HCT116 (cell line): ENCODE measurements at regions not wholly inside any gene's neighbourhood (a gene's known extent, or its start where the extent isn't known, plus 50 kb on each side); places are given as distances from the start of the nearest gene placed in this dataset.

Experiments used
- ATAC-seq: fragments of 200-7000 bp; cut with Tn5 transposase; 2 replicates; pipeline ENCODE4 v1.9.1; 2020; ENCODE audit warnings: mild to moderate bottlenecking, moderate library complexity
- BruUV-seq: library from RNA; stranded (reverse); fragments of 400-500 nt; replicated peaks from 2 replicates; lab custom pipeline; 2021; lab: Mats Ljungman, UMichigan
- CTCF ChIA-PET: fragments of 300-600 bp; sonication (Branson Sonifier 250); formaldehyde crosslinking; loops from one replicate; lab custom pipeline; 2021; ENCODE audit warnings: antibody characterized with exemption; lab: Charles Lee
- POLR2A ChIA-PET: fragments of 300-600, 350-600 bp; sonication (Branson Sonifier 250); formaldehyde crosslinking; loops from one replicate; lab custom pipeline; 2021; ENCODE audit warnings: antibody characterized with exemption; lab: Charles Lee
- RAD21 ChIA-PET, 2 experiments: fragments of 300-600 bp; sonication (Branson Sonifier 250); formaldehyde crosslinking; loops; one replicate each; lab custom pipeline; 2023; ENCODE audit warnings: low total read pairs in 2 of 2; ENCODE audit not compliant: uncharacterized antibody in 2 of 2, unreplicated experiment in 2 of 2, low non-redundant PET in 1 of 2; lab: Charles Lee
- DNase-seq: peaks from one replicate; pipeline ENCODE4 v3.0.0-alpha.2; 2010; ENCODE audit warnings: low read depth, low spot score
- H2AFZ ChIP-seq: fragments of 200-600 bp; shearing (Covaris generic), sonication (generic); 2 replicates; pipeline ENCODE4 v1.6.1; 2017; ENCODE audit warnings: low read depth, mixed run types, mixed read lengths, antibody characterized with exemption, low read length; ENCODE audit not compliant: poor library complexity, severe bottlenecking
- H3K27ac ChIP-seq: 2 replicates; pipeline ENCODE4 v1.5.1; 2012; ENCODE audit warnings: low read depth, low read length
- H3K27me3 ChIP-seq: fragments of 200-600 bp; sonication (generic); 2 replicates; pipeline ENCODE4 v1.6.1; 2016; ENCODE audit warnings: mixed run types, low read length, mixed read lengths; ENCODE audit not compliant: insufficient read depth
- H3K36me3 ChIP-seq, 2 experiments: fragments of 200-500 bp in 1 of 2; fragments of 200-600 bp in 1 of 2; sonication (Bioruptor generic) in 1 of 2; sonication (generic) in 1 of 2; 2 replicates each; pipeline versions ENCODE4 v1.5.1 to v1.6.1; 2014 to 2016; ENCODE audit warnings: low read length in 2 of 2, inconsistent platforms in 1 of 2, mixed read lengths in 1 of 2, mixed run types in 1 of 2; ENCODE audit not compliant: insufficient read depth in 2 of 2, control insufficient read depth in 1 of 2
- H3K4me1 ChIP-seq, 2 experiments: fragments of 200-600 bp in 1 of 2; sonication (generic) in 1 of 2; 2 replicates each; pipeline versions ENCODE4 v1.5.1 to v1.6.1; 2012 to 2017; ENCODE audit warnings: low read length in 2 of 2, inconsistent platforms in 1 of 2, mild to moderate bottlenecking in 1 of 2, mixed read lengths in 1 of 2, mixed run types in 1 of 2, moderate library complexity in 1 of 2; ENCODE audit not compliant: insufficient read depth in 2 of 2, control insufficient read depth in 1 of 2
- H3K4me2 ChIP-seq: fragments of 200-600 bp; sonication (generic); 2 replicates; pipeline ENCODE4 v1.6.1; 2017; ENCODE audit warnings: mixed run types, low read length, mixed read lengths
- H3K4me3 ChIP-seq, 2 experiments: fragments of 200-600 bp in 1 of 2; sonication (generic) in 1 of 2; replicated peaks in 1 of 2; 2 replicates each; pipeline ENCODE4 v1.5.1; 2011 to 2016; ENCODE audit warnings: low read length in 2 of 2, control low read depth in 1 of 2, low read depth in 1 of 2, mild to moderate bottlenecking in 1 of 2, mixed read lengths in 1 of 2, mixed run types in 1 of 2
- H3K79me2 ChIP-seq: fragments of 200-600 bp; sonication (generic); 2 replicates; pipeline ENCODE4 v1.6.1; 2017; ENCODE audit warnings: mild to moderate bottlenecking, mixed run types, low read length, moderate library complexity, mixed read lengths; ENCODE audit not compliant: insufficient read depth
- H3K9ac ChIP-seq: fragments of 200-600 bp; sonication (generic); 2 replicates; pipeline ENCODE4 v1.6.1; 2016; ENCODE audit warnings: low read length, mixed read lengths
- H3K9me2 ChIP-seq: fragments of 200-600 bp; sonication (generic), shearing (Covaris generic); 2 replicates; pipeline ENCODE4 v1.6.1; 2017; ENCODE audit warnings: mixed run types, mild to moderate bottlenecking, moderate library complexity; ENCODE audit not compliant: insufficient read depth
- H3K9me3 ChIP-seq, 2 experiments: fragments of 200-500 bp in 1 of 2; fragments of 200-600 bp in 1 of 2; sonication (Bioruptor generic) in 1 of 2; sonication (generic) in 1 of 2; 2 replicates each; pipeline ENCODE4 v1.6.1; 2014 to 2017; ENCODE audit warnings: low read length in 2 of 2, mixed read lengths in 2 of 2, inconsistent platforms in 1 of 2, low read depth in 1 of 2, mild to moderate bottlenecking in 1 of 2, mixed run types in 1 of 2, moderate library complexity in 1 of 2; ENCODE audit not compliant: control insufficient read depth in 1 of 2, insufficient read depth in 1 of 2
- H4K20me1 ChIP-seq: fragments of 200-600 bp; sonication (generic), shearing (Covaris generic); 2 replicates; pipeline ENCODE4 v1.6.1; 2017; ENCODE audit warnings: mixed run types, mild to moderate bottlenecking, moderate library complexity; ENCODE audit not compliant: insufficient read depth
- CTCF ChIP-seq, 3 experiments: fragments of 200-600 bp in 1 of 3; sonication (generic) in 1 of 3; IDR thresholded peaks in 2 of 3; conservative IDR thresholded peaks in 1 of 3; 2 replicates each; pipeline ENCODE4 v1.5.1; 2012 to 2017; ENCODE audit warnings: low read depth in 2 of 3, low read length in 2 of 3, antibody characterized with exemption in 1 of 3, borderline replicate concordance in 1 of 3, control low read depth in 1 of 3, mild to moderate bottlenecking in 1 of 3, mixed read lengths in 1 of 3, mixed run types in 1 of 3, moderate library complexity in 1 of 3; ENCODE audit not compliant: insufficient read depth in 1 of 3
- EZH2 ChIP-seq: fragments of 200-600 bp; sonication (generic); IDR thresholded peaks from 2 replicates; pipeline ENCODE4 v1.6.1; 2017; ENCODE audit warnings: antibody characterized with exemption, mixed run types
- FOSL1 ChIP-seq: IDR thresholded peaks from 2 replicates; pipeline ENCODE4 v1.6.1; 2012; ENCODE audit warnings: low read depth
- MAX ChIP-seq: IDR thresholded peaks from 2 replicates; pipeline ENCODE4 v1.6.1; 2012
- POLR2AphosphoS5 ChIP-seq: IDR thresholded peaks from 2 replicates; pipeline ENCODE4 v1.6.1; 2011; ENCODE audit warnings: mild to moderate bottlenecking, low read depth, low read length, moderate library complexity
- REST ChIP-seq: IDR thresholded peaks from 2 replicates; pipeline ENCODE4 v1.6.1; 2012; ENCODE audit warnings: low read depth
- SIN3A ChIP-seq: IDR thresholded peaks from 2 replicates; pipeline ENCODE4 v1.6.1; 2012; ENCODE audit warnings: low read depth
- YY1 ChIP-seq: IDR thresholded peaks from 2 replicates; pipeline ENCODE4 v1.6.1; 2011; ENCODE audit warnings: low read length, low read depth, moderate library complexity, mild to moderate bottlenecking; ENCODE audit not compliant: insufficient replicate concordance; ENCODE audit errors: extremely low read depth
- ZBTB33 ChIP-seq: IDR thresholded peaks from 2 replicates; pipeline ENCODE4 v1.6.1; 2011; ENCODE audit warnings: mild to moderate bottlenecking, low read length, moderate library complexity; ENCODE audit not compliant: insufficient replicate concordance; ENCODE audit errors: extremely low read depth
- ZFX ChIP-seq: fragments of 450-650 bp; IDR thresholded peaks from 2 replicates; pipeline ENCODE4 v1.6.1; 2017
- intact Hi-C: fragments of 100-400 bp; cut with micrococcal nuclease; formaldehyde crosslinking; loops from 2 replicates; pipeline ENCODE4 v1.10.0; 2022

GRCh38 chr20:46837083-46837482 is 57.6 kb upstream of the EYA2 start:
- Histone ChIP-seq H3K9me3 (no peaks in the 10 kb centered on the region), H3K4me2 (no peak overlapping the region), H3K36me3 (no peaks in the 10 kb centered on the region), H4K20me1 (no peaks in the 10 kb centered on the region), H3K4me1 (peaks cover 0 to 7% of the 10 kb centered on the region in 2 experiments; a peak in 2 of 4 replicates), H2AFZ (no peak overlapping the region), H3K9me2 (no peaks in the 10 kb centered on the region), H3K79me2 (no peaks in the 10 kb centered on the region), H3K4me3 (no peak overlapping the region), H3K9ac (no peak overlapping the region), H3K27ac (no peak overlapping the region), H3K27me3 (no peaks in the 10 kb centered on the region)
- BruUV-seq, result no TSS peak
- ChIA-PET CTCF (no interaction called here), POLR2A (no interaction called here), RAD21 (no interaction called here)
- ATAC-seq (no peak), DNase-seq (no peak)
- intact Hi-C loops, result no loop called here
- TF ChIP-seq ZBTB33, result no peak
- no peak for TF ChIP-seq EZH2
- no peak for TF ChIP-seq REST
- TF ChIP-seq MAX, result no peak
- no peak for TF ChIP-seq SIN3A
- no peak for TF ChIP-seq ZFX
- TF ChIP-seq POLR2AphosphoS5, result no peak
- TF ChIP-seq CTCF (IDR thresholded peaks at IDR 0.05 in 2 of 3, conservative IDR thresholded peaks at IDR 0.05 in 1 of 3; ENCODE audit: borderline replicate concordance in 1 of 3, insufficient read depth in 1 of 3, low read depth in 2 of 3, low read length in 2 of 3), result no peak
- no peak for TF ChIP-seq YY1
- no peak for TF ChIP-seq FOSL1
